ENCODE measurements at regions not wholly inside any gene's neighbourhood (a gene's known extent, or its start where the extent isn't known, plus 50 kb on each side); places are given as distances from the start of the nearest gene placed in this dataset.

DNA sequence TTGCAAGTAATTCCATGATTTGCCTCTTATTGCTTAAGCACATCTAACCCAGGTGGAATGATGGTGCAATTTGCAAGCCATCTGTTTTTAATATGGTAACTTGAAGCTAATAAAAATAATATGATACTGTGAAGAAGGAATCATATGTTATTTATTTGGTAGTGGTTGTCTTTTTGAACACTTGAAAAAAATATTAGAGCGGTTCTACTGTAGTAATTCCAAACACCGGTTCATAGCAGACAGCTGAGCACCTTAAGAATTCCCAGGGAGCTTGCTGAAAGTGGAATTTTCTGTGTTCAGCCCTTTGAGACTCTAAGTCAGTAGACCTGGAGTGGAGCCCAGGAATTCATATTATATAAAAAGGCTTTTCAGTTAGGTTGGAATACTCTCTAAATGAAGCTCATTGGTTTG lies 687.4 kb downstream of the EDEM1 start:
- TF ChIP-seq, protein P1, sequence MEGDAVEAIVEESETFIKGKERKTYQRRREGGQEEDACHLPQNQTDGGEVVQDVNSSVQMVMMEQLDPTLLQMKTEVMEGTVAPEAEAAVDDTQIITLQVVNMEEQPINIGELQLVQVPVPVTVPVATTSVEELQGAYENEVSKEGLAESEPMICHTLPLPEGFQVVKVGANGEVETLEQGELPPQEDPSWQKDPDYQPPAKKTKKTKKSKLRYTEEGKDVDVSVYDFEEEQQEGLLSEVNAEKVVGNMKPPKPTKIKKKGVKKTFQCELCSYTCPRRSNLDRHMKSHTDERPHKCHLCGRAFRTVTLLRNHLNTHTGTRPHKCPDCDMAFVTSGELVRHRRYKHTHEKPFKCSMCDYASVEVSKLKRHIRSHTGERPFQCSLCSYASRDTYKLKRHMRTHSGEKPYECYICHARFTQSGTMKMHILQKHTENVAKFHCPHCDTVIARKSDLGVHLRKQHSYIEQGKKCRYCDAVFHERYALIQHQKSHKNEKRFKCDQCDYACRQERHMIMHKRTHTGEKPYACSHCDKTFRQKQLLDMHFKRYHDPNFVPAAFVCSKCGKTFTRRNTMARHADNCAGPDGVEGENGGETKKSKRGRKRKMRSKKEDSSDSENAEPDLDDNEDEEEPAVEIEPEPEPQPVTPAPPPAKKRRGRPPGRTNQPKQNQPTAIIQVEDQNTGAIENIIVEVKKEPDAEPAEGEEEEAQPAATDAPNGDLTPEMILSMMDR (conservative IDR thresholded peaks at IDR 0.05) = no peak
- no peak for TF ChIP-seq EZH2 (IDR thresholded peaks at IDR 0.05; ENCODE audit: low read depth)
